Adrenal gland (tissue), 5 donors: ENCODE measurements at regions not wholly inside any gene's neighbourhood (a gene's known extent, or its start where the extent isn't known, plus 50 kb on each side); places are given as distances from the start of the nearest gene placed in this dataset.

ENCODE experiments used
- CTCF ChIP-seq, 6 experiments: fragments of 450-650 bp in 4 of 6; fragments of 200-600 bp in 2 of 6; sonication (generic) in 1 of 6; IDR thresholded peaks; 1 replicate in 5 of 6; 2 replicates in 1 of 6; pipeline versions ENCODE4 v1.5.1 to v1.8.0; 2016 to 2021; ENCODE audit warnings: antibody characterized with exemption in 6 of 6, mild to moderate bottlenecking in 2 of 6, moderate library complexity in 1 of 6
- POLR2A ChIP-seq, 2 donors: fragments of 450-650 bp; IDR thresholded peaks; one replicate each; pipeline ENCODE4 v1.6.1; 2017; ENCODE audit warnings: antibody characterized with exemption in 2 of 2, mild to moderate bottlenecking in 2 of 2, moderate library complexity in 1 of 2
- donor health status: DM: no; HTN: no; CAD: no.

- TF ChIP-seq CTCF (IDR thresholded peaks at IDR 0.05) (no peak), POLR2A (IDR thresholded peaks at IDR 0.05) (no peak)
Measured at GRCh38 chrX:131779741-131780140, 235.9 kb downstream of the OR13H1 start.
